ENCODE measurements at regions not wholly inside any gene's neighbourhood (a gene's known extent, or its start where the extent isn't known, plus 50 kb on each side); places are given as distances from the start of the nearest gene placed in this dataset.

DNA sequence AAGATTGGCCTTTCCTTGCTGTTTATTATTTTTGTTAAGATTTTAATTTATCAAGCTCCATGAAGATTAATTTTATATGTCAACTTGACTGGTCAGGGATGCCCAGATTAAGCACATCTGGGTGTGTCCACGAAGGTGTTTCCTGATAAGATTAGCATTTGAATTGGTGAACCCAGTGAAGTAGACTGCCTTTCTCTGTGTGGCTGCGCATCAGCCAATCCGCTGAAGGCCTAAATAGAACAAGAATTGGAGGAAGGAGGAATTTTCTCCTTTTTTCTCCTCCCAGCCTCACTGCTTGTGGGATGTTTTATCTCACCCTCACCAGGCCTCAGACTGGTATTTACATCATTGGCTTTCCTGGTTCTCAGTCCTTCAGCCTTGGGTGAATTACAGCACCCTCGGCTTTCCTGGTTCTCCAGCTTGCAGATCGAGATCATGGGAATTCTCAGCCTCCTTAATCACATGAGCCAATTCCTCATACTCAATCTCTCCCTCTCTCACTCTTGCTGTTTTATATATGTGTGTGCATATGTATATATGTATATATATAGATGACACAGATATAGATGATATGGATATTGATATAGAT is 135.4 kb upstream of the SPEF2 start:
- H3K27me3 ChIP-seq (ENCODE audit: control insufficient read depth, insufficient read depth, low read length, poor library complexity, severe bottlenecking): no peaks in the 10 kb centered on the region
- H3K4me3 ChIP-seq (ENCODE audit: insufficient read depth, low read depth, low read length): no peak overlapping the region
- 83 to 91% methylated on average over 5 of the region's 5 CpGs for WGBS, 2 experiments
- no peaks in the 10 kb centered on the region for H3K4me1 ChIP-seq (ENCODE audit: control insufficient read depth, insufficient read depth, low read length)
- no peaks in the 10 kb centered on the region for H3K36me3 ChIP-seq (ENCODE audit: control insufficient read depth, insufficient read depth, low read length)
- H3K27ac ChIP-seq (ENCODE audit: insufficient read depth, low read depth, low read length, poor library complexity, severe bottlenecking): no peak overlapping the region
- no peaks in the 10 kb centered on the region for H3K9me3 ChIP-seq (ENCODE audit: control insufficient read depth, low read length)

DNA sequence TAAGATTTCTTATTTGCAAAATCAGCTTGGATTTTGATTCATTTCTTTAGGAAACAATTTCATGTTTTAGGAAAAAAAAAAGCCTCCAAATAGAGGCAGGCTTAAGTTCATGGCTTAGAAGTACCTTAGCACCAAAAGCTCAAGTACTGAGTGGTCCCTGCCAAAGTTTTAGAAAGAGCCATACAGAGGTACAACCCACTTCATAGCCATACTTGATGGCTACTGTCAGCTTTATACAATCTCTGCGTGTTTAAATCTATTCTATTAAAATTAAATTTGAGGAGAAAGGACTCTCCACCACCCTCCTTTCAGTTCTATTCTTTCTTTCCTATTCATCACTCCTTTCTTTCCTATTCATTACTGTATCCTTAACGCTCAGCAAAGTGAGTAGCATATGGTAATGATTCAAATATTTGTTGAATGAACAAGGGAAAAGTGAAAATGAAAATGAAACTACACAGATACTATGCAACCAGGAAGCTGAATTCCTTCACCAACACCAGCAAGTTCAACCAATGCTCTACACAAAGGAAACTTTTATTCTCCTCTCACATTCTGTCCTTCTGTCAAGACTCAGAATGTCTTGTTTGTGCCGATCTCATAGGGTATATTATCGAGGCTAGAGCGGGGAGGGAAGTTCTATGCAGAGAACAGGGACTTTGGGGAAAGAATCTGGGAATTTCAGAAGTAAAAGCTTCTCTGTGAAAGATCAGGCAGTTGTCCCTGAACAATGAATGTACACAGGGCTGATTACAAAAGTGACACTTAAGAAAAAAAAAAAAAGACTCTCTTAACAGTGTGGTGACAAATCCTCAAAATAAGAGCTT is 138.6 kb upstream of the SPEF2 start:
- WGBS, 2 experiments: 93 to 95% methylated on average over 4 of the region's 5 CpGs
- no peaks in the 10 kb centered on the region for H3K36me3 ChIP-seq (ENCODE audit: control insufficient read depth, insufficient read depth, low read length)
- H3K4me3 ChIP-seq (ENCODE audit: insufficient read depth, low read depth, low read length): no peak overlapping the region
- H3K27ac ChIP-seq (ENCODE audit: insufficient read depth, low read depth, low read length, poor library complexity, severe bottlenecking): no peak overlapping the region
- H3K27me3 ChIP-seq (ENCODE audit: control insufficient read depth, insufficient read depth, low read length, poor library complexity, severe bottlenecking): no peaks in the 10 kb centered on the region
- H3K4me1 ChIP-seq (ENCODE audit: control insufficient read depth, insufficient read depth, low read length): no peaks in the 10 kb centered on the region
- no peaks in the 10 kb centered on the region for H3K9me3 ChIP-seq (ENCODE audit: control insufficient read depth, low read length)

DNA sequence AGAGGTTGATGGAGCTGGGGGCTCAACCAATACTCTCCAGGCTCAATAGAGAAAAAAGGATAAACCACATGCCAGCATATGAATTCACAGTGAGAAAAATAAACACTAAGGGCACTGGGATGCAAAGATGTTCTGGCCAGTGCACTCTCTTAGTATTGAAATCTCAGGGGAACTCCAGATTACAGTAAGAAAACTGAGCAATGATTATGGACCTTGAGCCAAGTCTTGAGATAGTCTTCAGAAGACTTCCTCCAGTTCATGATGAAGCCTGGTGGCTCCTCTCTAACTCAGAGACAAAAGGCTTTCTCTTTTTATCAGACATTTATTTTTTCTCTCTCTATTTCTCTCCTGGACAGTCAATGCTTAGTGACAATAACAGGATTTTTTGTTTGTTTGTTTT is 139.8 kb upstream of the SPEF2 start:
- H3K27ac ChIP-seq (ENCODE audit: insufficient read depth, low read depth, low read length, poor library complexity, severe bottlenecking): no peak overlapping the region
- H3K4me1 ChIP-seq (ENCODE audit: control insufficient read depth, insufficient read depth, low read length): no peaks in the 10 kb centered on the region
- H3K27me3 ChIP-seq (ENCODE audit: control insufficient read depth, insufficient read depth, low read length, poor library complexity, severe bottlenecking): no peaks in the 10 kb centered on the region
- no peak overlapping the region for H3K4me3 ChIP-seq (ENCODE audit: insufficient read depth, low read depth, low read length)
- H3K36me3 ChIP-seq (ENCODE audit: control insufficient read depth, insufficient read depth, low read length): no peaks in the 10 kb centered on the region
- H3K9me3 ChIP-seq (ENCODE audit: control insufficient read depth, low read length): no peaks in the 10 kb centered on the region

DNA sequence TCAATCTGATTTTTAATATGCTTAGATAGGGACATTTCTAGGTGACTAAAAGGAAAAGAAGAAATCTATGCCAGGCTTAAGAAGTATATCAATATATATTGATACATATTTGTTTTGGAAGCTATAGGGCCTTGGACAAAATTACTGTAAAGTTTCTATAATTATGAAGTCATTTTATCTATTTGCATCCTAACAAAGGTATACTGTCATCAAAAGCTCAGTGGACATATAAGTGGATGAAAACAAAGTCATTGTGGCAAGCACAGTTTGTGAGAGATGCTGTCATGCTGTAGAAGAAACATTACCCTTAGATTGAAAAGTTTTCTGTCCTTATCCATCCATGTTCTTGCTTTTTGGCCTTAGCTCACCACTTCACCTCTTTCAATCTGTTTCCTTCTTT is 140.3 kb upstream of the SPEF2 start:
- H3K36me3 ChIP-seq (ENCODE audit: control insufficient read depth, insufficient read depth, low read length): no peaks in the 10 kb centered on the region
- no peak overlapping the region for H3K4me3 ChIP-seq (ENCODE audit: insufficient read depth, low read depth, low read length)
- no peak overlapping the region for H3K27ac ChIP-seq (ENCODE audit: insufficient read depth, low read depth, low read length, poor library complexity, severe bottlenecking)
- H3K27me3 ChIP-seq (ENCODE audit: control insufficient read depth, insufficient read depth, low read length, poor library complexity, severe bottlenecking): no peaks in the 10 kb centered on the region
- no peaks in the 10 kb centered on the region for H3K4me1 ChIP-seq (ENCODE audit: control insufficient read depth, insufficient read depth, low read length)
- no peaks in the 10 kb centered on the region for H3K9me3 ChIP-seq (ENCODE audit: control insufficient read depth, low read length)

DNA sequence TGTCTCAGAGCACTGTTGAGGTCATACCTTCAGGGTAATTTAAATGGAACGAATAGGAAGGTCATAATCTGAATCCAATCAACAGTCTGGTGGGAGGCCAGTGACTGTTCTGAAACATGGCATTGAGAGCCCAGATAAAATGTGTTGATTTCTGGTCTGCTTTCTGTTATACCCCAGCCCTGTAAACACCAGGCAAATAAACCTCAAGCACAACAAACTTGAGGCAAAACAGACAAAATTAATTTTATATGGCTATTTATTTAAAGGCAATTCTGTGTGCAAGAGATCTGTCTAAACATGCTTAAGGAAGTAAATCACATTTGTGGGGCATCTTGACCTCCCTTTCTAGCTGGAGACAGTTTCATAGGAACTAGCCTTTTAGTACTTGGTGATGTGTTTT is 140.9 kb upstream of the SPEF2 start:
- Histone ChIP-seq H3K36me3 (ENCODE audit: control insufficient read depth, insufficient read depth, low read length) (no peaks in the 10 kb centered on the region), H3K4me1 (ENCODE audit: control insufficient read depth, insufficient read depth, low read length) (no peaks in the 10 kb centered on the region), H3K9me3 (ENCODE audit: control insufficient read depth, low read length) (no peaks in the 10 kb centered on the region), H3K27me3 (ENCODE audit: control insufficient read depth, insufficient read depth, low read length, poor library complexity, severe bottlenecking) (no peaks in the 10 kb centered on the region), H3K4me3 (ENCODE audit: insufficient read depth, low read depth, low read length) (no peak overlapping the region), H3K27ac (ENCODE audit: insufficient read depth, low read depth, low read length, poor library complexity, severe bottlenecking) (no peak overlapping the region)
- 81 to 91% methylated on average over 1 of the region's 1 CpG for WGBS, 2 experiments

DNA sequence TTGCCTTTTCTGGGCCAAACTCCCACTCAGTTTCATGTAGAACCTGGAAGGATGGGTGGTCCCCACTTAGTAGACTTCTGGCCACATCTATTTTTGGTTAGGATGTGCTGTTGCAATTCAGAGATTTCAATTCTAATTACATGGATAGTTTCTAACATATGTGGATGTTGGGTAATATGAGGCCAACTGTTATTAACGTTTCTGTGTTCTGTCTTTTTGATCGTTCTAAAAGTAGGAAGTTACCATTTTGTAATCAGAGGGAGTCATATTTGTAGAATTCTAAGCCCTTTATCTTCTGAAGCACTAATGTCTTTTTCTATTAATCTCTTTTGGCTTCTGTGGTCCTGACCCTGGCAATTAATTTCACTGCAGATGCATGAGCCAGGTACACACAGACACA is 141.6 kb upstream of the SPEF2 start:
- WGBS, 2 experiments: 90 to 97% methylated on average over 2 of the region's 2 CpGs
- Histone ChIP-seq H3K27ac (ENCODE audit: insufficient read depth, low read depth, low read length, poor library complexity, severe bottlenecking) (no peak overlapping the region), H3K4me1 (ENCODE audit: control insufficient read depth, insufficient read depth, low read length) (no peaks in the 10 kb centered on the region)

DNA sequence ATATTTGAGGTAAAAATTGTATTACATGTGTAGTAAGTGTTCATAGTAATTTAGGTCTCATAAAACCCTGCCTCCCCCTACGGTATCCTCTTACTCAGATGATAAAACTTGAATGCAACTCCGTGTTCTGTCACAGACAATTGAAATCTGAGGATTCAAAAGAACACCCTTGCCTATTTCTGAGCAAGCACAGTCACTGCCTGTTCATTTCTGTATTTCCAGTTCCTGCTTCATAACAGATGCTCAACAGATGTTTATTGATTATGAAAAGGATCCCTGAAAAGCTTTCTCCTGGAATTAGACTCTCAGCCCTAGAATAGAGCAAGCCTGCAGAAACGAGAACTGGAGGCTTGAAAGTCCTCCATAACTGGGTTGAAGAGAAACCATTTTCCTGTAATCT is 144.1 kb upstream of the SPEF2 start:
- Histone ChIP-seq H3K36me3 (ENCODE audit: control insufficient read depth, insufficient read depth, low read length) (no peaks in the 10 kb centered on the region), H3K27me3 (ENCODE audit: control insufficient read depth, insufficient read depth, low read length, poor library complexity, severe bottlenecking) (no peaks in the 10 kb centered on the region), H3K4me3 (ENCODE audit: insufficient read depth, low read depth, low read length) (no peak overlapping the region), H3K9me3 (ENCODE audit: control insufficient read depth, low read length) (no peaks in the 10 kb centered on the region), H3K27ac (ENCODE audit: insufficient read depth, low read depth, low read length, poor library complexity, severe bottlenecking) (no peak overlapping the region), H3K4me1 (ENCODE audit: control insufficient read depth, insufficient read depth, low read length) (no peaks in the 10 kb centered on the region)
- WGBS, 2 experiments: 92 to 95% methylated on average over 3 of the region's 3 CpGs

More for the DNA sequence above, 141.6 kb upstream of the SPEF2 start:
- no peaks in the 10 kb centered on the region for H3K36me3 ChIP-seq (ENCODE audit: control insufficient read depth, insufficient read depth, low read length)
- H3K4me3 ChIP-seq (ENCODE audit: insufficient read depth, low read depth, low read length): no peak overlapping the region
- H3K9me3 ChIP-seq (ENCODE audit: control insufficient read depth, low read length): no peaks in the 10 kb centered on the region
- no peaks in the 10 kb centered on the region for H3K27me3 ChIP-seq (ENCODE audit: control insufficient read depth, insufficient read depth, low read length, poor library complexity, severe bottlenecking)

DNA sequence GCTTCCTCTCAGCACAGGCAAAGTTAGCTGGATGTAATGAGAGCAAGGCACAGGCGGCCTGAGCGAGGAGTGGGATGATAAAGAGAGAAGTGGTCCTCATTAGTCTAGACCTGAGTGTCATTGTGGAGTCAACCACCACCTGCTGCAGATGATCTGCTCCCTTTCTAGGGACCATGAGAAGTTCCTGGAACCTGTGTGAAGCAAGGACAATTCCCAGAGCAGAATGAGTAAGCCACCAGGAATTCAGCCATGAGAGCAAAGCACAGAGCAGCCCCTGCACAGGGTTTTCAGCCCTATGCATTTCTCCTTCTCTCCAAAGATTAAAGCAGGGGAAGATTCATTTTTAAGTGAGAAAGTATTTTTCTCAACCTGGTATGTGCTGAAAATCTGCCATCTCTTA is 146.8 kb upstream of the SPEF2 start:
- no peak overlapping the region for H3K4me3 ChIP-seq (ENCODE audit: insufficient read depth, low read depth, low read length)

DNA sequence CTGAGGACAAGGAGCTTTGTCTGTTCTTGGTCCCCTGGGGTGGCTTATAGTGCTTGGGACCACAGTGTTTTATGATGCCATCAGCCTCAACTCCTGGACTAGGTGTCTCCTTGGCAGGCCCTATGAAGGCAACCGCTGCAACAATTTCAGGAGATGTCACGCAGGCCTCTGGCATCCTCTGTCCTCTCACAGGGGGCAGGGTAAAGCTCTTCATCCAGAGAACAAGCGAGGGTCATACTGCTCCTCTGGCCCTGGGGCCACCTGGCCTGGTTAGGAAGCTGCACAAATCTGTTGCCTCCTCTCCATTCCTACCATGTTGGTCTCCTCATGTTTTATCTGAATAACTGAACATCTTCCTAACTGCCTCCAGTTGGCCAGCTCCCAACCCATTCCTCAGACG is 148.9 kb upstream of the SPEF2 start:
- no peaks in the 10 kb centered on the region for H3K4me1 ChIP-seq (ENCODE audit: control insufficient read depth, insufficient read depth, low read length)
- H3K27ac ChIP-seq (ENCODE audit: insufficient read depth, low read depth, low read length, poor library complexity, severe bottlenecking): no peak overlapping the region
- no peaks in the 10 kb centered on the region for H3K9me3 ChIP-seq (ENCODE audit: control insufficient read depth, low read length)
- 91 to 97% methylated on average over 4 of the region's 4 CpGs for WGBS, 2 experiments
- H3K27me3 ChIP-seq (ENCODE audit: control insufficient read depth, insufficient read depth, low read length, poor library complexity, severe bottlenecking): no peaks in the 10 kb centered on the region
- no peaks in the 10 kb centered on the region for H3K36me3 ChIP-seq (ENCODE audit: control insufficient read depth, insufficient read depth, low read length)
- no peak overlapping the region for H3K4me3 ChIP-seq (ENCODE audit: insufficient read depth, low read depth, low read length)

More for the DNA sequence above, 146.8 kb upstream of the SPEF2 start:
- Histone ChIP-seq H3K4me1 (ENCODE audit: control insufficient read depth, insufficient read depth, low read length) (no peaks in the 10 kb centered on the region), H3K27me3 (ENCODE audit: control insufficient read depth, insufficient read depth, low read length, poor library complexity, severe bottlenecking) (no peaks in the 10 kb centered on the region), H3K9me3 (ENCODE audit: control insufficient read depth, low read length) (no peaks in the 10 kb centered on the region), H3K27ac (ENCODE audit: insufficient read depth, low read depth, low read length, poor library complexity, severe bottlenecking) (no peak overlapping the region), H3K36me3 (ENCODE audit: control insufficient read depth, insufficient read depth, low read length) (no peaks in the 10 kb centered on the region)
- 92 to 94% methylated on average over 2 of the region's 2 CpGs for WGBS, 2 experiments

DNA sequence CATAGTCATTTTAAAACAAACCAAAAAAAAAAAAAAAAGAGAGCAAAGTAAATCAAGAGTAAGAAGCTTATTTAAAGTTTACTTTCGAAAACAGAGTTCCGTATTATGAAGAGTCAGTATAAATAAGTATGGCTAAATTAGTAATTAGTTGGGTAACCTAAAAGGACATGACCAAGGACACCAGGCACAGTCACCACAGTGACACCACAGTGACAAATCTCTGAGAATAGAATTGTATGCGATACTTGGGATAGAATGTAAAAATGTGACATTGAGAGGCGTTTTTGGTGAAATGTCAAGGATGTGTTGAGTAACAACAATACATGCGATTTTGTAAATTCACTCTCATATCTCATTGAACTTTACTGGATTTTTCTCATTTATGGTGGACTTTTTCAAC is 150.9 kb upstream of the SPEF2 start:
- WGBS, 2 experiments: 95% methylated on average over 5 of the region's 5 CpGs
- no peaks in the 10 kb centered on the region for H3K4me1 ChIP-seq (ENCODE audit: control insufficient read depth, insufficient read depth, low read length)
- no peak overlapping the region for H3K4me3 ChIP-seq (ENCODE audit: insufficient read depth, low read depth, low read length)
- no peaks in the 10 kb centered on the region for H3K9me3 ChIP-seq (ENCODE audit: control insufficient read depth, low read length)
- H3K36me3 ChIP-seq (ENCODE audit: control insufficient read depth, insufficient read depth, low read length): no peaks in the 10 kb centered on the region
- H3K27me3 ChIP-seq (ENCODE audit: control insufficient read depth, insufficient read depth, low read length, poor library complexity, severe bottlenecking): no peaks in the 10 kb centered on the region
- no peak overlapping the region for H3K27ac ChIP-seq (ENCODE audit: insufficient read depth, low read depth, low read length, poor library complexity, severe bottlenecking)

Data from ectodermal cell (in vitro differentiated cells).